Renal cortical epithelial cell (primary cell): ENCODE measurements at regions not wholly inside any gene's neighbourhood (a gene's known extent, or its start where the extent isn't known, plus 50 kb on each side); places are given as distances from the start of the nearest gene placed in this dataset.

Experiments used
- DNase-seq: peaks from one replicate; pipeline ENCODE4 v3.0.0-alpha.2; 2011; ENCODE audit warnings: low read depth

DNA sequence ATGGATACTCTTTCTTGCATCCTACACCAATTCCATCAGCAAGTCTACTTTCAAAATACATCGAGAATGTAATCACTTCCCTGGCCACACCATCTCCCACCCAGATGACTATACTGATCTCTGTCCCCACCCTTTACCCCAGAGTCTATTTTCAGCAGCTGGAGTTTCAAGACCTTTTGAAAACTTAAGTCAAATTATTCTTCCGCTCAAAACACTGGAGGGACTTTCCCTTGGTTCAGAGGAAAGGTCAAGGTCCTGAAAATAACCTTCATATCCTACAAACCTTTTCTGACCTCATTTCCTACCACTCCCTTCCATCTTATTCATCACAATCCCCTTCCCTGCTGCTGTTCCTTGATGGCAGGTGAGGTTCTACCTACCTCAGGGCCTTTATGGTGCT is 58.8 kb upstream of the LYPD6 start:
- no peak for DNase-seq

DNA sequence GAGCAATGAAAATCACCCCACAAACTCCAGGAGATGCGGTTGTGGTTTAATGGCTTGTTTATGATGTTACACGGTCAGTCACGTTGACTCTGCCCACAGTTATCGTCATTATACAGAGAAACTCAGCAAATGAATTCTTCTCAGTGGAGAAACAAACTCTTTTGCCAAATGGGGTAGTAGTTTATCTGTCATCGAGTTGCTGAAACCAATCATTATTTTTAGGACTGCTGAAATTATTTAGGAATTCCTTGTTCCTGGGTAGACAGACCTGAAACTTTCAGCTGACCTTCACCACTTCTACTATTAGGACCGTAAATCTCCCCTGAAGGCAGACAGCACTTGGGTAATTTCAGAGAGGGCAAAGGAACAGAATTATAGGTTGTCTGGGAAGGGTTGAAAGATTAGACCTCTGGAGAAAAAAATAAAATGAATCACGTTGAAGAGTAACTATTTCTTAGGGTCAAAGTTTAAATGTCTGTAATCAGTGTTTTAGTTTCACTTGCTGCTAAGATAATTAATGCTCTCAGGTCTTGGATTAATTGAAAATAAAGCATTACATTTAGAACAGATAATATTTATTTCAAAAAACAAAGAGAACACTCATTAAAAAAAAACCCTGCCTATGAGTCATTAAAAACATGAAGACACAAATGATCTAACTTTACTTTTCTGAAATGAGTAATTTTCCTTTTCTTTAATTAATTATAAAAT is 52.1 kb upstream of the LYPD6 start:
- peak; percentile 31 for DNase-seq

DNA sequence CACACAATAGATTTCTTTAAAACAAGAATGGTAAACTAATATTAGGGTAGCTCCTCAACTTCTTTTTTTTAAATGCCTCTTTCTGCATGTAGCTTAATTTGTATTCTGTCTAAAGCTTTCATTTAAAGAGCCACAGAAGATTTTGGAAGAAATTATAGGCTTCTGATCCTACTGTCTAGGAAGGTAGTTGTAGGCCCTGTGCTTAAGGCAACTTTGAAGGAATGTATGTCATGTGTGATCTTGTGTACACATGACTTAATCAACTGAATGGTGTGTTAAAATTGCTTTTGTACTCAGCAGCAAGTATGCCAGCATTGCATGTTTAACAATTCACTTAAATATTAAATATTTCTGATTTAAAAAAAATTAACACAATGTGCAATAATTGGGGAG is 51.5 kb upstream of the LYPD6 start:
- peak; percentile 4 for DNase-seq
